Activated T-helper 1 cell treated with anti-CD3 and anti-CD28 coated beads, Interleukin-2, amount 50 U/mL, for 16 hours (primary cell): ENCODE measurements at regions not wholly inside any gene's neighbourhood (a gene's known extent, or its start where the extent isn't known, plus 50 kb on each side); places are given as distances from the start of the nearest gene placed in this dataset.

Source experiments
- DNase-seq, 2 donors: peaks; one replicate each; pipeline ENCODE4 v3.0.0-alpha.2; 2020; ENCODE audit warnings: low read depth in 1 of 2, low spot score in 1 of 2

DNA sequence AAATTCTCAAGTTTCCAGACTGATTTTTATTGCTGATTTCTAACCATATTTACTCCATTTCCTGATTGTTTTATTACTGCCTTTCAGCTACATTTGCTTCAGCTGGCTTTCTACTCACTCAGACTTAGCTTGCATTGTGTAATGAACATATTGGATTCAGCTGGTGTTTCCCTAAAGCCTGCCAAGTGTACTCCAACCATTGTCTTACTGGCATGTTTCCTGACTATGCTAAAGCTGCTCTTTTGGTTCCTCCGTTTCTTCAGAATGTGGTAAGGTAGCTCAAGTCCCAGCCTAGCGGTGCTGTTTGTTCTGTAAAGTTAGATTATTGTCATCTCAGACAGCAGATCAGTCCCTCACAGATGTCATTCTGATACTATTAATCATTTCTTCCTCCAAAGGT is 53.1 kb upstream of the GLRA2 start:
- no peak for DNase-seq

DNA sequence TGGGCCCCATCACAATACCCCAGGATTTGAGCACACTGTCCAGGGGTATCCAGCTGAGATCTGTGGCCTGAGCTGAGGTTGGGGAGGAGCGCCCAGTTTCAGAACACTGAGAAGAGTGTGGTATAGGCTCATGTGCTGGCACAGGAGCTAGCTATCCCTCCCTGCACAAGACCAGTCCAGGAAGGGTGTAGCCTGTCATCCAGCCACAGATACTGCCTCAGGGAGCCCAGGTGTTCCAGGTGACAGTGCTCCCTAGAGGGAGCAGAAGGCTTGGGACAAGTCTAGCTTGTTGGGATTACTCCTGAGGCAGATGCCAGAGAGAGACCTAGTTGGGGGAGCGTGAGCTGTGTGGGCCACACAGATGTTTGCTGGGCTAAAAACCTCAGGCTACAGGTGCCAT is 79.6 kb upstream of the GLRA2 start:
- DNase-seq: no peak

DNA sequence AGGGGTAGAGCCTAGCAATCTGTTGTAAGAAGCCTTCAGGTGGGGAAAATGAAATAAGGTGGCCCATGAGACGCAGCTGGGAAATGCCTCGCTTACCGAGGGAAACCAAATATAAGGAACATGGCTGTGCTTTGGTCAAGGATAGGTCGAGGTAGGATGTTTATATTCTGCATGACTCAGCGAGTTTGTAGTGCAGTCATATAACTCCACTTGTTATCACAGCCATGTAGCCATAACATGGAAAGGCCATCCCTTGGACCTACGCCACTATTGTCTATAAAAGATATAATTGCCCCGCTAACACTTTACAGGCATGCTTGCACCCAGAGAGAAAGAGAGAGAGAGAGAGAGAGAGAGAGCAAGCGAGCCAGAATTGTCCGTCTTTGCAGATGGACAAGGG is 80.9 kb upstream of the GLRA2 start:
- DNase-seq: no peak

DNA sequence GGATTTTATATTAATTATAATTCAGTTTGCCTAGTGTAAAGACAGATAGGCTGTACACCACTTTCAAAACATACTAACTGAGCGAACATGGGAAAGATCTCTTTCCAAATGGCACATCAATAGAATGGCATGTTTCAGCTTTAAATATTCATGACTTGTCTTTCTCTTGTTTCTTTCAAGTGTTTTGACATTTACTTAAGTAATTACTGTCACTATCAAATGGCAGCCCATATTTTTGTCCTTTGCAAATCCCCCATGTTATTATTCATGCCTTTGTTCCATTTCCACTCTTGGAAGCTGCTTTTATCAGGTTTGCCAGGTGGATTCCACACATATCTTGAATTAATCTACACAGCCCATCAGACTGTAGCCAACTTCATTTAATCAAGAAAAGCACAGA is 89.2 kb upstream of the GLRA2 start:
- no peak for DNase-seq

DNA sequence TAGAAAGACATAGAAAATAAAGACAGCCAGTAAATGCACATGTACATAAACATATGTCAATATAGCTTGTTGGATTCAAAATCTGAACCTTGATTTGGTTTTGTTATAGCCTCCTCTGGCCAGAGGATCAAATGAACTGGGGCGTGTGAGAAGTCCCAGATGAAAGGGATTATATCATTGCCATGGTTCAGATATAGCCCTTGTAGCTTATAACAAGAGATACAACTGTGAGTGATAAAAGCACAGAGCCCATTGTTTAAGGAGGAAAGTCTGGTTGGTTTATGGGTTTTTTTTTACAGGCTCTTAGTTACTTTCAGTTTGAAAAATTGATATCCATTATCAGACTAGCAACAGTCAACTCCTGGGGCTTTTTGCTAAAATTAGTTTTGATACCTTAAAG is 101.7 kb upstream of the GLRA2 start:
- no peak for DNase-seq

DNA sequence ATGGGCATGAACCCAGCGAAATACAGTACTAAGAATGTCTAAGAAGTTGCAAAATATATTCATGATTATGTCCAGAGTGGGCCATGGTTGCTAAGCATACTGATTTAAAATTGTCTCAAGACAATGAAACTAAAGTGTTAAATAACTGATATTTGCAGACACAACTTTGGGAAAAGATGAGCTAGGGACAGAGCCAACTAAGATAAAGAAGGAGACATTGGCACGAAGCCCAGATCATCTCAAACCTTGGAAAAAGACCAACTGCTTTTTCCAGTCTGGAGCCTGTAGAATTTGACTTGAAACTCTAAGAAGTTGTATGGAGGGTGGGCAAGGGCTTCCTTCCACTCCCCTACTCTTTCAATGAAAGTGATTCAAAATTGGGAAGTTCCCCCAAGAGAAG is 108.5 kb upstream of the GLRA2 start:
- DNase-seq: no peak

DNA sequence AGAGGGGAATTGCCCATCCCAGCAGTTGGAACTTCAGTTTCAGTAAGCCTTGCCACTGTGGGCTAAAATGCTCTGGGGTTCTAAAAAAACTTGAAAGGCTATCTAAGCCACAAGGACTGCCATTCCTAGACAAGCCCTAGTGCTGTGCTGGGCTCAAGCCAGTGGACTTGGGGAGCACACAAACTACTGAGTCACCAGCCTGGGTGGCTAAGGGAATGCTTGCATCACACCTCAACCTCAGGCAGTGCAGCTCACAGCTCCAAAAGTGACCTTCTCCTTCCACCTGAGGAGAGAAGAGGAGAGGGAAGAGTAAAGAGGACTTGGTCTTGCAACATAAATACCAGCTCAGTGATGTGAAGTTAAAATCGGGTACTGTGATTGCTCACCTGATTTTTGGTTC is 116.7 kb upstream of the GLRA2 start:
- no peak for DNase-seq

DNA sequence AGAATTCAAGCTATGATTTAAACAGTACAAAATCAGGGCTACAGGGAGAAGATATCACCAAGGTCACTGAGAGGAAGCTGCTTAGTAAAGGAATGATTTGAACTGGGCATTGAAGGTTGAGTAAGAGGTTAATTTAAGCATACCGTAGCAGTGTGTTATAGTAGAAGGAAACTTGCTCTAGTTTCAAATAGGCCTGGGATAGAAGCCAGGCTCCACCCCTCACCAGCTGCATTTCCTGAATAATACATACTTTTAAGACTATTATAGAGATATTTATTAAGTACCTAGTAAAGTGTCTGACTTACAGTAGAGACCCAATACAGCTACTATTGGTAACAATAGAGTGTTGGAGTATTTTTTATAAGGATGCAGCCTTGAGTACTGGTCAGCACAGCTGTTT is 118.0 kb upstream of the GLRA2 start:
- DNase-seq: no peak

DNA sequence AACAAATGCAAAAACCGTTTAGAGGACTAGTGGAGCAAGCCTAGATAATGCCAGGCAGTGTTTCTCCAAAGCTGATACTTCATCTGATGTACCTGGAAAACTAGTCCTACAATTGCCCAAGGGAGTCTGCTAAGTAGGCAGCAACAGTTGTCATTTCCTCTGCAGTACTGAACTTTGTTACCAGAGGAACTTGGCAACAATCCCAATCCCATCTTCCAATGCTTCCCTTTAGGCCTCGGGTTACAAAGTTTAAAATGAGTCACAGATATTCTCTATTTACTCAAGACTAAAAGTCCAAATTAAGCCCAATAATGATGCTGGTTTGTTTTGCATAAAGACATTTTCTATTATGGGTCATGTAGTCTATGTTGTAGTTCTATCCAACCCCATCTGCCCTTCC is 120.0 kb upstream of the GLRA2 start:
- no peak for DNase-seq

DNA sequence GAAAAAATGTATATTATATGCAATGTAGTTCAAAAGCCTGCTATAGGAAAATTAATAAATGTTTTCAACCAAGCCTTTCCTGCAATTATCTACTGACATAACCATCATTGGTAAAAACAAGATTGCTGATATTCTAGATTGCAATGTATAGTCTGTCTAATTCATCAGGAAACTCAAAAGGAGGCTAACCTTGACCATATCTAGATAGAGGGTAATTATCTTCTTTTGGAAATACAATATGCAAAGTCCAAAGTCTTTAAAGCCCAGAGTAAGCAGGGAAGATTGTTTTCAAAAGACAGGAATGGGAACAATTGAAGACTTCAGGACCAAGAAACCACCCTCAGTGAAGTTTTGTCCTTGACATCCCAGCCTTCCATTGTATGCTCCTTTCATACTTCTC is 123.1 kb upstream of the GLRA2 start:
- no peak for DNase-seq

DNA sequence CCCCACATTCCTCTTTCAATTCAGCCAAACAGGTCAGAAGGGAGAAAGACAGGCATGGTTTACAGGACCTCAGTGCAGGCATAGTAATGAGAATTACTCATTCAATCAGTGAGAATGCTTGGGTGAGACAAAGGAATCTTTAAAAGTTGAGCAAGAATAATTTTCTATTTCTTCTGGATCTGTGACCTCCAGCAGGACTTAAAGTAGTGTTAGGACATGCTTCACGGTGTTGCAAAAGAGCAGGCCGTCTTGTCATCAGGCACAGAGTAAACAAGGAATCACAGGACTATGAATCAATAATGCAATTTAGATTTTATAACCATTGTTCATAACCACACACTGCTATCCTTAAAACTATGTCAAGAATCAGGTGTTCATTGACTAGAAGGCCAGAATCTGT is 130.6 kb upstream of the GLRA2 start:
- no peak for DNase-seq

DNA sequence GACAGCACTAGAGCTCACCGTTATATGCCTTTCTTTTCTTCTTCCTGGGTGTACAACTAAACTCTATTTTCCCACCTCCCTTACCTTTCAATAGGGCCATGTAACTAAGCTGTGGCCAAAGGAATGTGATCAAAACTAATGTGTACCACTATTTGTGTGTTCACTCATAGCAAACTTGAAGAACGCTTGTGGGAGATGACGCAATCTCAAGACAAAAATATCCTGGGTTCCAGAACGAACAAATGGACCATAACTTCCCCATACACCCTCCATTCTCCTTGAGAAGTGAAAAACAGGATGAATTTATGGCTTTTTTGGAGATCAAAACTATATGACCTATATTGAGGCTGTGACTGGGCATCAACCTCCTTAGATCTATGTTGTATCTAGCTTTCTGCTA is 139.7 kb upstream of the GLRA2 start:
- DNase-seq: no peak

DNA sequence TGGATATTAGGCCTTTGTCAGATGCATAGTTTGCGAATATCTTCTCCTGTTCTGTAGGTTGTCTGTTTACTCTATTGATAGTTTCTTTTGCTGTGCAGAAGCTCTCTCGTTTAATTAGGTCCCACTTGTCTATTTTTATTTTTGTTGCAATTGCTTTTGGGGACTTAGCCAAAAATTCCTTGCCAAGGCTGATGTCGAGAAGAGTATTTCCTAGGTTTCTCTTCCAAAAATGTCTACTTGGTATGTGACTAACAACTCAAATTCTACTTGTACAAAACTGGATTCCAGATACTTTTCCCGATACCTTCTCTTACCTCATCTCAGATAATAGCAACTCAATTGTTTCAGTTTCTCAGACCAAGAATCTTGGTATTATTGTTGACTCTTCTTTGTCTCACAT is 142.4 kb upstream of the GLRA2 start:
- DNase-seq: no peak

DNA sequence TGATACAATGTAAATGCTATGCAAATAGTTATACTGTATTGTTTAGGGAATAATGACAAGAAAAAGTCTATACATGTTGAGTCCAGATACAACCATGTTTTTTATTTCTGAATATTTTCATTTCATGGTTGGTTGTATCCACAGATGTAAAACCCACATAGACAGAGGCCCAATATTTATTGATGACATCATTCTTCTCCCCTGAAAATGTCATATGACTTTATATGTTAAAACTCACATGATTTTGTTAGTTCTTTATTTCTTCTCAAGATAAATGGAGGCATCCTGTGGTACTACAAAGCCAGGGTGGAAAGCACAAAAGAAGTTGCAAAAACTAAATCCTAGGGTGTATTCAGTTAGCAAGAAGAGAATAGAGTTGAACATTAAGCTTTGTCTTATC is 149.3 kb upstream of the GLRA2 start:
- no peak for DNase-seq

DNA sequence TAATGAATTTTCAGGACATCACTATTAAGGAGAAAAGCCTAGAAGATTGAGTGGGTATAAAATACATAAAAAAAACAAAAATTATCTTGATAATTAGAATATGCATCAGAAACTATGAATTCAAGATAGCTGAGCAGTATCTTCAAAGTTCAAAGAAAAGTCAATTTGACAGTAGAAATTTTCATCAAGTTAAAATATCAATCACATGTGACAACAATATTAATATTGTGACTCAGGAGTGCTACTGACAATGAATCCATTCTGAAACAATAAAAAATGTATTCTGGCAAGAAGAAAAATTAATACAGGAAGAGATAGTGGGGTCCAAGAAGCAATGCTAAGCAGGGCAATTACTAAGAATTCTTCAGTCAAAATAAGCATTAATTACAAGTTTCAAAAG is 151.9 kb upstream of the GLRA2 start:
- no peak for DNase-seq

DNA sequence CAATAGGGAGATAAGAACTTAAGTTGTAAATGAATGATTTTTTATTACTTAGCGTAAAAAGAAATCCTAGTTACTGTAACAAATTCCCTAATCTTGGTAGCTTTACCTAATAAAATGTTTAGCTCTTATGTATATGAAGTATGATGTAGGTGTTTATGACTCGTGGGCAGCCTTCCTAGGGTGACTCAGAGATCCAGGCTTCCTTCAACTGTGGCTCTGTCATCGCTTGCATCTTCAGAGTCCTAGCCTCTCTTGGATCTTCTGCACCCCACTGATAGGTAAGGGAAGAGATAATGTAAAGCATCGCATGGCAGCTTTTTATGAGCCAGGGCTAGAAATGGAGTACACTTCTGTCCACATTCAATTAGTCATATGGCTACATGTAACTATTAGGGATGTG is 165.6 kb upstream of the GLRA2 start:
- DNase-seq: no peak

DNA sequence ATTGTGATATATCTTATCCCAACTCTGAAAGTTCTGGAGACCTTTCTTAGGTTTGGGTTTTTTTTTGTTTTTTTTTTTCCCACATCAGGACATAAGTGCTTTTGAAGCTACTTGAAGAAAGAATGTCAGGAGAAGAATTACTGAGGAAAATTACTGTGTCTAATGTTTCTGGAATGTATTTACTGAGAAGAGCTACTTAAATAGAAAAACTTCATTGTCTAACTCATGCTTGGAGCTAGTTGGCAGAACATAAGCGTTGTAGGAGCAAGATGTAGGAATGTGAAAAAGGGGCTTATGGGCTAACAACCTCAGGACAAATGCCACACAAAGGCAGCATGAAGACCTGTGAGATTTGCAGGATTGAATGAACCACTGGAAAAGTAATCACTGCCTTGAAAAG is 166.6 kb upstream of the GLRA2 start:
- no peak for DNase-seq

DNA sequence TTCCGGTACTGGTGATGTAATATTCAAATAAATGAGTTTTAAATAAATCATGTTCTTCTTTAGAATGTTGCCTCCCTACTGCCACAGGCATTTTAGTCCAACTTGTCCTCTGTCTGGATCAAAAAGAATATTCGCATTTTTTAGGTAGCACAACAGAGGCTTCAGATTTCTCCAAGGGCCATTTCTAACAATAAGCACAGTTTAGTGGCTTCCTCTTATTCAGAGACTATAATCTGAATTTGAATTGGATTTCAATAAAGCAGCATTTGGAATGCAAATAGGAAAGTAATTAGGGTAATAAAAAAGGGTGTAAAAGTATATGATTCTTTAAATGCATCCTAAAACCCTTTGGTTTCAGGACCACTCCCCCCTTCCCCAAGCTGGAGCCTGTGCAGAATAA is 167.9 kb upstream of the GLRA2 start:
- no peak for DNase-seq

DNA sequence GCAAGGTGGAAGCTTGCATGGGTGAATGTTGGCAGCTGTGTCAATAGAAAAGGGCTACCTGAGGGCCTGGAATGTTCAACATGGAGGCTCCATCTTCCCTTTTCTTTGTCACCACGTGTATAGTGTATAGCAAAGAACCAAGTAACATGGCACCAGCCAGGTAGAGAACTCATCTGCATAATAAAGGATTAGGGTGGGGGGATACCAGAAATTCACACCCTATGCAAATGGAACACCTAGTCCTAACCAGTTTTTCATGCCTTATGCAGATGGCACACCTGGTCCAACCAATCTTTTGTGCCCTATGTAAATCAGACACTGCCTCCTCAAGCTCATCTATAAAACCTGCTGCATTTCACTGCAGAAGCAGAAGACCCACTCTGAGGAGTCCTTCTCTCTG is 169.6 kb upstream of the GLRA2 start:
- no peak for DNase-seq

DNA sequence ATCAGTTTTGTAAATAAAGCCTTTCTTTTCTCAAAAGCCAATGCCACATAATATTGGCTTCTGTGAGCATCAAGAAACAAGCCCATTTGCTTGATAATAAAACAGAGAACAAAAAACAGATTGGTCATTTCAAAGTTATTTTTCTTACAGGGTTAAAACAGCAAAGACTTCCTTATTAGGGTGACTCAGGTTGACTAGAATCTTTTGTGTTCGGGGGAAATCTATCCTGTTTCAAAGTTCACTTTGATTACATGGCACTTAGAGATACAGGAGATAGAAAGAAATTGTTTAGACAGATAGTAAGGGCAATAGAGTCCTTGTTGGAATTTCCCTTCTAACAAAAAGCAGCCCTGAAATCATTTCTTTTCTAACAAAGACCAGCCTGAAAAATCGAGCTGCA is 170.0 kb upstream of the GLRA2 start:
- DNase-seq: no peak

DNA sequence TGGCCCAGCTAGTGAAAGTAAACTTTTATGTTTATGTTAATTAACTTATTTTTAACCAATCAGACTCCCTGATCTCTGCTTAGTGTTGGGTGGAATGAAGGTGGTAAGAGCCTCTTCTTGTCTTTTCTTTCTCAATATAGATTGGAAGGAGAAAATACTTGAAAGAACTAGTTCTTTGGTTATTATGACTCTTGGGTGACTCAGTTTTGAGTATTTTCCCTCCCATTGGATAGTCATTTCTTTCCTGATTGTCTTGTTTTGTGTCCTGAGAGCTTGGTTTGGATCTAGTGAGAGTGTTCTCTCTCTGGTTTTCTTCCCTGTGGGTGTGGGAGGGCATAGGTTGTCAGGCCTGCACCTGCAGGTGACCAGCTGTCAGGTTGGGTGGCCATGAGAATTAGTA is 172.0 kb upstream of the GLRA2 start:
- no peak for DNase-seq

DNA sequence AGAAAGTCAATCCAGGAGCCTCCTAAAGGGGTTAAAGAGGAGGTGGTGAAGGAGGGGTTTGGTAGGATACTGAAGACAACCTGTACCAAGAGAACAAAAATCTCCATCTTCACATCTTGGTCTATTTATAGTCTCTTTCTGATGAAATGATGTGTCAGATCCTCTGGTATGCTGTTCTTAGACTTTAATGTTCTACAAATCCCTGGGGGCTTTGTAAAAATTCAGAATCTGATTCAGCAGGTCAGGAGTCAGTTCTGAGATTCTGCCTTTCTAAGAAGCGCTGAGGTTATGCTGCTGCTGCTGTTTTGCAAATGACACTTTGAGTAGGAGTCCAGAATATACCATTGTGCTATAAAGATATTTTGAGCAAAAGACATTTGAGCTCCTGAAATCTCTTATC is 172.9 kb upstream of the GLRA2 start:
- no peak for DNase-seq

DNA sequence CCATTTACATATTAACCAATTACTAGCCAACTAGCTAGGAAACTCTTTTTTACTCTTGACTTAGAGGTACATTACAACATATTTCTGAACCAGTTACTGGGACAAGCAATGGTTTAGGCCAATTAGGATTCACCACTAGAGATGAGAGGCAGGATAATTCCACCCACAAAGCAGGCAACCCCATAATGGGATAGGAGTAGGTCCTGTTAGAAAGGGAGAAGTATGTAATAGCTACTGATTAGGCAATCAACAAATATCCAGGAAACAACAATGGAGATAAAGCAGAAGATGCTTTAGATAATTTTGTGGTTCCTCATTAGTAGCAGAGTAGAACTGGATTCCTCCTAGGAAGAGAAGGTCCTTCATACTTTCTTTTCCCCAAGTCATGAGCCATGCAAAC is 173.8 kb upstream of the GLRA2 start:
- no peak for DNase-seq

DNA sequence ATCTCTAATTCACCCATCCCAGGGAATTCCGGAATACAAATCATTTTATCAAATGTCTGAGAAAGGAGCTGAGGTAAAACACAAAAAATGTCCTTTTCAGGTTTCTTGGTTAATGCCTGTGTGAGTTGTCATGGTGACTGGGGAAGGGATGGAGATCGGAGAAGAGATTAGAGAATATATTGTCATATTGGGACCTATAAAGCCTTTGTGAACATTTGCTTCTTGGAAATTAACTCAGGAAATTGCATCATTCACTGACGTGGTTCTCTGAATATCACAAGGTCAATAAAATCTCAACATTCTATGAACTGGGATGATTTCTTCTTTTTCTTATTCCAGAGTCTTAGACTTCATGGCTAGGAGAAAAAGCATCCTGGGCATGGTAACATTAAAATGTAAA is 174.8 kb upstream of the GLRA2 start:
- DNase-seq: no peak

DNA sequence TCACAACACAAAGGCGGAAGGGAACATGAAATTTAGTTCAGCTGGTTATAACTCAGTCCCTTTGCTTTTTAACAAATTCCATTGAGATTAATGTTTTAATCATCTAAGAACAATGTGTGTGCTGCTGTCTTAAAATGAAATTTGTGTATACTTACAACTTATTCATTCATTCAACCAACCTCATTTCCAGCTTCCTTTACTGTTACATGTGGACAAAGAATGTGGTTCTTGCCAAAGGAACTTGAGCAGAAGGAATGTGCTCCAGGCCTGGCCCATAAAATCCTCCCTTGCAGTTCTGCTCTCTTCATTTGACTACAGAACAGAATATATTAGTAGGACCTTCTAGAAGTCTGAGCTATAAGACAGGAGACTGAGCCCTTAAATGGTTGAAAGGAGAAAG is 176.8 kb upstream of the GLRA2 start:
- DNase-seq: no peak
